ENCODE measurements at regions not wholly inside any gene's neighbourhood (a gene's known extent, or its start where the extent isn't known, plus 50 kb on each side); places are given as distances from the start of the nearest gene placed in this dataset.

- no peak overlapping the region for H3K4me2 ChIP-seq (ENCODE audit: low read length)
- H3K27ac ChIP-seq = no peak overlapping the region
Observed at GRCh38 chr17:63151941-63152523, 186.0 kb downstream of the TANC2 start.

DNA sequence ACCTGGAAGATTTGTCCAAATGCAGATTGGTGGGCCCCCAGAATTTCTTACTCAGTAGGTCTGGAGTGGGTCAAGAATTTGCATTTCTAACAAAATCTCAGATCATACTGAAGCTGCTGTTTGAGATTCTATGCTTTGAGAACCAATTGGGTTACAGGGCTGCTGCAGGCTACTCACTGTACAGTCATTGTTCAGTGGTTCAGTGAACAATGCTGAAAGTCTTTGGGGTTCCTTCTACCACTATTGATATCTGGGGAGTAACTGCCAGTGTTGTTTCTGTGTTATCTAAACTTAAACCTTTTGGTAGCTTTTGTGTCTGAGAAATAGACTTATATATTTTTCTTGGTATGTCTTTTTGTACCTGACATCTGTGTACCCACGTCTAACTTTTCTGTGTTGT lies 187.5 kb downstream of the TANC2 start:
- Histone ChIP-seq H3K4me1 (peaks cover 9% of the 10 kb centered on the region), H3K9me3 (ENCODE audit: control insufficient read depth, low read length) (no peaks in the 10 kb centered on the region), H3K79me2 (peaks cover 3% of the 10 kb centered on the region), H3K4me3 (ENCODE audit: low read depth, low read length) (no peak overlapping the region), H3K27me3 (ENCODE audit: control insufficient read depth, insufficient read depth, low read length) (no peaks in the 10 kb centered on the region), H3K4me2 (ENCODE audit: low read length) (no peak overlapping the region), H3K9ac (no peak overlapping the region), H3K27ac (no peak overlapping the region), H2AFZ (no peak overlapping the region), H3K36me3 (ENCODE audit: control insufficient read depth, insufficient read depth, low read length) (no peaks in the 10 kb centered on the region)
- TF ChIP-seq, protein P1, sequence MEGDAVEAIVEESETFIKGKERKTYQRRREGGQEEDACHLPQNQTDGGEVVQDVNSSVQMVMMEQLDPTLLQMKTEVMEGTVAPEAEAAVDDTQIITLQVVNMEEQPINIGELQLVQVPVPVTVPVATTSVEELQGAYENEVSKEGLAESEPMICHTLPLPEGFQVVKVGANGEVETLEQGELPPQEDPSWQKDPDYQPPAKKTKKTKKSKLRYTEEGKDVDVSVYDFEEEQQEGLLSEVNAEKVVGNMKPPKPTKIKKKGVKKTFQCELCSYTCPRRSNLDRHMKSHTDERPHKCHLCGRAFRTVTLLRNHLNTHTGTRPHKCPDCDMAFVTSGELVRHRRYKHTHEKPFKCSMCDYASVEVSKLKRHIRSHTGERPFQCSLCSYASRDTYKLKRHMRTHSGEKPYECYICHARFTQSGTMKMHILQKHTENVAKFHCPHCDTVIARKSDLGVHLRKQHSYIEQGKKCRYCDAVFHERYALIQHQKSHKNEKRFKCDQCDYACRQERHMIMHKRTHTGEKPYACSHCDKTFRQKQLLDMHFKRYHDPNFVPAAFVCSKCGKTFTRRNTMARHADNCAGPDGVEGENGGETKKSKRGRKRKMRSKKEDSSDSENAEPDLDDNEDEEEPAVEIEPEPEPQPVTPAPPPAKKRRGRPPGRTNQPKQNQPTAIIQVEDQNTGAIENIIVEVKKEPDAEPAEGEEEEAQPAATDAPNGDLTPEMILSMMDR (IDR thresholded peaks at IDR 0.05) = no peak

More at GRCh38 chr17:63151941-63152523, 186.0 kb downstream of the TANC2 start:
- H3K9ac ChIP-seq = no peak overlapping the region
- H3K27me3 ChIP-seq (ENCODE audit: control insufficient read depth, insufficient read depth, low read length) = no peaks in the 10 kb centered on the region
- H3K9me3 ChIP-seq (ENCODE audit: control insufficient read depth, low read length) = no peaks in the 10 kb centered on the region
- H3K36me3 ChIP-seq (ENCODE audit: control insufficient read depth, insufficient read depth, low read length) = no peaks in the 10 kb centered on the region
- peaks cover 3% of the 10 kb centered on the region for H3K79me2 ChIP-seq
- TF ChIP-seq, protein P1 (IDR thresholded peaks at IDR 0.05) = no peak
- no peak overlapping the region for H2AFZ ChIP-seq
- H3K4me3 ChIP-seq (ENCODE audit: low read depth, low read length) = no peak overlapping the region
- peaks cover 9% of the 10 kb centered on the region for H3K4me1 ChIP-seq

- no peak overlapping the region for H2AFZ ChIP-seq
- no peak overlapping the region for H3K9ac ChIP-seq
- no peak overlapping the region for H3K27ac ChIP-seq
- H3K4me3 ChIP-seq (ENCODE audit: low read depth, low read length) = no peak overlapping the region
- H3K9me3 ChIP-seq (ENCODE audit: control insufficient read depth, low read length) = no peaks in the 10 kb centered on the region
- H3K79me2 ChIP-seq = peaks cover 3% of the 10 kb centered on the region
- H3K4me2 ChIP-seq (ENCODE audit: low read length) = no peak overlapping the region
- TF ChIP-seq, protein P1 (IDR thresholded peaks at IDR 0.05) = no peak
- no peaks in the 10 kb centered on the region for H3K27me3 ChIP-seq (ENCODE audit: control insufficient read depth, insufficient read depth, low read length)
- no peaks in the 10 kb centered on the region for H3K36me3 ChIP-seq (ENCODE audit: control insufficient read depth, insufficient read depth, low read length)
- peaks cover 9% of the 10 kb centered on the region for H3K4me1 ChIP-seq
Observed at GRCh38 chr17:63154586-63155244, 188.7 kb downstream of the TANC2 start.

GRCh38 chr17:63156986-63157385 lies 191.0 kb downstream of the TANC2 start:
- no peak overlapping the region for H3K4me3 ChIP-seq (ENCODE audit: low read depth, low read length)
- peaks cover 6% of the 10 kb centered on the region for H3K79me2 ChIP-seq
- peaks cover 4% of the 10 kb centered on the region for H3K4me1 ChIP-seq
- H3K4me2 ChIP-seq (ENCODE audit: low read length) = no peak overlapping the region
- H3K9me3 ChIP-seq (ENCODE audit: control insufficient read depth, low read length) = no peaks in the 10 kb centered on the region
- H2AFZ ChIP-seq = no peak overlapping the region
- H3K9ac ChIP-seq = no peak overlapping the region
- no peaks in the 10 kb centered on the region for H3K36me3 ChIP-seq (ENCODE audit: control insufficient read depth, insufficient read depth, low read length)
- no peaks in the 10 kb centered on the region for H3K27me3 ChIP-seq (ENCODE audit: control insufficient read depth, insufficient read depth, low read length)
- TF ChIP-seq, protein P1 (IDR thresholded peaks at IDR 0.05) = no peak
- no peak overlapping the region for H3K27ac ChIP-seq
